Lower leg skin (tissue), 3 donors: ENCODE measurements at regions not wholly inside any gene's neighbourhood (a gene's known extent, or its start where the extent isn't known, plus 50 kb on each side); places are given as distances from the start of the nearest gene placed in this dataset.
"Not testable (repeated sequence)": the region's sequence is repeated elsewhere in the genome, so short reads cannot be mapped to it uniquely, and the experiment has no call there.

Experiments used
- CTCF ChIP-seq, 3 donors: fragments of 450-650 bp; IDR thresholded peaks; one replicate each; pipeline ENCODE4 v1.5.1; 2016; ENCODE audit warnings: antibody characterized with exemption in 3 of 3, mild to moderate bottlenecking in 3 of 3, moderate library complexity in 2 of 3
- POLR2A ChIP-seq, 2 donors: fragments of 450-650 bp; IDR thresholded peaks; one replicate each; pipeline ENCODE4 v1.6.1; 2016 to 2017; ENCODE audit warnings: antibody characterized with exemption in 2 of 2, mild to moderate bottlenecking in 1 of 2, moderate library complexity in 1 of 2

DNA sequence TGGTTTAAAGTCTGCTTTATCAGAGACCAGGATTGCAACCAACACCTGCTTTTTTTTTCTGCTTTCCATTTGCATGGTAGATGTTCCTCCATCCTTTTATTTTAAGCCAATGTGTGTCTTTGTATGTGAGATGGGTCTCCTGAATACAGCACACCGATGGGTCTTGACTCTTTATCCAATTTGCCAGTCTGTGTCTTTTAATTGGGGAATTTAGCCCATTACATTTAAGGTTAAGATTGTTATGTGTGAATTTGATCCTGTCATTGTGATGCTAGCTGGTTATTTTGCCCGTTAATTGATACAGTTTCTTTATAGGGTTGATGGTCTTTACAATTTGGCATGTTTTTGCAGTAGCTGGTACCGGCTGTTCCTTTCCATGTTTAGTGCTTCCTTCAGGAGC is 128.4 kb downstream of the ADCYAP1 start:
- not testable (repeated sequence) for TF ChIP-seq CTCF, POLR2A (IDR thresholded peaks at IDR 0.05)
